ENCODE measurements at regions not wholly inside any gene's neighbourhood (a gene's known extent, or its start where the extent isn't known, plus 50 kb on each side); places are given as distances from the start of the nearest gene placed in this dataset.

- TF ChIP-seq SUZ12 (IDR thresholded peaks at IDR 0.05) = no peak
- no peak for TF ChIP-seq FOXA1 (IDR thresholded peaks at IDR 0.05)
- no peak for TF ChIP-seq HDGF (IDR thresholded peaks at IDR 0.05; ENCODE audit: borderline replicate concordance)
- no peak for TF ChIP-seq NFRKB (IDR thresholded peaks at IDR 0.05)
- TF ChIP-seq FOXM1 (IDR thresholded peaks at IDR 0.05; ENCODE audit: borderline replicate concordance) = no peak
- no peak for TF ChIP-seq ARNT (IDR thresholded peaks at IDR 0.05)
- TF ChIP-seq ELF4 (IDR thresholded peaks at IDR 0.05) = no peak
- TF ChIP-seq LEF1 (IDR thresholded peaks at IDR 0.05; ENCODE audit: borderline replicate concordance) = no peak
- no peak for TF ChIP-seq FOXK2 (IDR thresholded peaks at IDR 0.05)
Observed at GRCh38 chr6:6788394-6789032, 200.0 kb downstream of the LY86 start.

Measured in HEK293T (cell line).